Activated CD8-positive, alpha-beta T cell treated with anti-CD3 and anti-CD28 coated beads for 36 hours (primary cell): ENCODE measurements at regions not wholly inside any gene's neighbourhood (a gene's known extent, or its start where the extent isn't known, plus 50 kb on each side); places are given as distances from the start of the nearest gene placed in this dataset.

ENCODE experiments used
- ATAC-seq: fragments of 200-7000 bp; cut with Tn5 transposase; one replicate; pipeline ENCODE4 v1.10.0; 2021; ENCODE audit warnings: mild to moderate bottlenecking, moderate library complexity
- CTCF ChIA-PET: fragments of 350-600 bp; sonication (Branson Sonifier 250); formaldehyde crosslinking; loops from one replicate; lab custom pipeline; 2021; ENCODE audit warnings: antibody characterized with exemption; lab: Charles Lee
- POLR2A ChIA-PET: fragments of 350-600 bp; sonication (Branson Sonifier 250); formaldehyde crosslinking; loops from one replicate; lab custom pipeline; 2021; ENCODE audit warnings: antibody characterized with exemption; lab: Charles Lee
- DNase-seq: peaks from one replicate; pipeline ENCODE4 v3.0.0-alpha.2; 2020
- H3K27ac Mint-ChIP-seq: one replicate; pipeline ENCODE4 v1.8.0; 2021; ENCODE audit warnings: mild to moderate bottlenecking, mixed read lengths
- H3K27me3 Mint-ChIP-seq: one replicate; pipeline ENCODE4 v1.8.0; 2021; ENCODE audit warnings: mixed read lengths
- H3K36me3 Mint-ChIP-seq: one replicate; pipeline ENCODE4 v1.8.0; 2021; ENCODE audit warnings: low read depth, mixed read lengths
- H3K4me1 Mint-ChIP-seq: one replicate; pipeline ENCODE4 v1.8.0; 2021; ENCODE audit warnings: low read depth, mixed read lengths
- H3K4me3 Mint-ChIP-seq: one replicate; pipeline ENCODE4 v1.8.0; 2021; ENCODE audit warnings: mild to moderate bottlenecking, moderate library complexity, mixed read lengths
- H3K9me3 Mint-ChIP-seq: one replicate; pipeline ENCODE4 v1.8.0; 2021; ENCODE audit warnings: mixed read lengths
- intact Hi-C: fragments of 100-400 bp; cut with micrococcal nuclease; formaldehyde crosslinking; loops from one replicate; pipeline ENCODE4 v1.10.0; 2022
- TF ChIP-seq, protein P1 (sequence below): fragments of 200-600 bp; IDR thresholded peaks from one replicate; pipeline ENCODE4 v1.8.0; 2022; ENCODE audit warnings: antibody characterized with exemption, mild to moderate bottlenecking

DNA sequence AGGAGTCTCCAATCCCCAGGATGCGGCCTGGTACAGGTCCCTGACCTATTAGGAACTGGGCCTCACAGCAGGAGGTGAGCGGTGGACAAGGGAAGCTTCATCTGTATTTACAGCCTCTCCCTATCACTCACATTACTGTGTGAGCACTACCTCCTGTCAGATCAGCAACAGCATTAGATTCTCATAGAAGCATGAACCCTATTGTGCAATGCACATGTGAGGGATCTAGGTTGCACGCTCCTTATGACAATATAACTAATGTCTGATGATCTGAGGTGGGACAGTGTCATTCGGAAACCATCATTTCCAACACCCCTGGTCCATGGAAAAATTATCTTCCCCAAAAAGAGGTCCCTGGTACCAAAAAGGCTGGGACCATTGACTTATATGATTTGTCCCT lies 1000.5 kb downstream of the FLRT2 start:
- Mint-ChIP-seq H3K27ac (no peak overlapping the region), H3K9me3 (no peaks in the 10 kb centered on the region), H3K36me3 (no peaks in the 10 kb centered on the region), H3K4me3 (no peak overlapping the region), H3K27me3 (no peaks in the 10 kb centered on the region), H3K4me1 (no peaks in the 10 kb centered on the region)
- ChIA-PET POLR2A (no interaction called here), CTCF (no interaction called here)
- intact Hi-C loops, result no loop called here
- DNase-seq, result no peak
- no peak for ATAC-seq
- TF ChIP-seq, protein P1, sequence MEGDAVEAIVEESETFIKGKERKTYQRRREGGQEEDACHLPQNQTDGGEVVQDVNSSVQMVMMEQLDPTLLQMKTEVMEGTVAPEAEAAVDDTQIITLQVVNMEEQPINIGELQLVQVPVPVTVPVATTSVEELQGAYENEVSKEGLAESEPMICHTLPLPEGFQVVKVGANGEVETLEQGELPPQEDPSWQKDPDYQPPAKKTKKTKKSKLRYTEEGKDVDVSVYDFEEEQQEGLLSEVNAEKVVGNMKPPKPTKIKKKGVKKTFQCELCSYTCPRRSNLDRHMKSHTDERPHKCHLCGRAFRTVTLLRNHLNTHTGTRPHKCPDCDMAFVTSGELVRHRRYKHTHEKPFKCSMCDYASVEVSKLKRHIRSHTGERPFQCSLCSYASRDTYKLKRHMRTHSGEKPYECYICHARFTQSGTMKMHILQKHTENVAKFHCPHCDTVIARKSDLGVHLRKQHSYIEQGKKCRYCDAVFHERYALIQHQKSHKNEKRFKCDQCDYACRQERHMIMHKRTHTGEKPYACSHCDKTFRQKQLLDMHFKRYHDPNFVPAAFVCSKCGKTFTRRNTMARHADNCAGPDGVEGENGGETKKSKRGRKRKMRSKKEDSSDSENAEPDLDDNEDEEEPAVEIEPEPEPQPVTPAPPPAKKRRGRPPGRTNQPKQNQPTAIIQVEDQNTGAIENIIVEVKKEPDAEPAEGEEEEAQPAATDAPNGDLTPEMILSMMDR, result no peak

DNA sequence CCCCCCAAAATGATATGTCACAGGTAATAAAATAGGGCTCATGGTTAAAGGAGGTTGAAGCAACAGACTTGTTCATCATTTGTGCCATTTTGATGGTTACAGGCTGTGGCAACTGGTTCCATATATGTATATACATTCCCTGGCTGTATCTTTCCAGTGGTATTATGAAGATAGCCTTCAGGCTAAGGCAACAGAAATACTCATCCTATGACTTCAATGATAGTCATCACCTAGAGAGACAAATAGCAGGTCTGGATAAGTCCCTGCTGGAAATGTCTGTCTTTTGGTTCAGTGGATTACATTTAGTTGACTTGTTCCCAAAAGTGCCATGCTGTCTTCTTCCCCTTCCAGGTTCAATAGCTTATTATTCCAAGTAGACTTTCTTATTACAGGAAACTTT lies 997.4 kb downstream of the FLRT2 start:
- intact Hi-C loops, result no loop called here
- ChIA-PET POLR2A (no interaction called here), CTCF (no interaction called here)
- Mint-ChIP-seq H3K36me3 (no peaks in the 10 kb centered on the region), H3K27me3 (no peaks in the 10 kb centered on the region), H3K27ac (no peak overlapping the region), H3K9me3 (no peaks in the 10 kb centered on the region), H3K4me1 (no peaks in the 10 kb centered on the region), H3K4me3 (no peak overlapping the region)
- TF ChIP-seq, protein P1, result no peak
- no peak for ATAC-seq
- no peak for DNase-seq

DNA sequence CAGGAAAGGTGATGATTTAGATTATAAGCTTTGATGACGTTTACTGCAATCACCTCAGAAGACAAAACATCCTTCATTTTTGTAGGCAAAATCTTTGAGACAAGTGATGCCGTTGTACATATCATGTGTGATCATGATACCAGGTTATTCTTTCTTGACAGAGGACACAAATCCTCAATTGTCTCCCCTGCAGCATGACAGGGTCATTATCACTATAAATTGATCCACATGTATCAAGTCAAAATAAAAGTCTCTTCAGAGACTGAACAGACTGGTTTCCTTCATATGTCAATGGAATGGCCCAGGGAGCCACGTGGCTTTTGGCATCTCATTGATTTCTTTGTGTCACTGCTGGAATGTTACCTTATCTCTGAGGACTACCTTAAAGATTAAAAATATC lies 995.7 kb downstream of the FLRT2 start:
- DNase-seq (no peak), ATAC-seq (no peak)
- ChIA-PET CTCF (no interaction called here), POLR2A (no interaction called here)
- intact Hi-C loops, result no loop called here
- TF ChIP-seq, protein P1, result no peak
- no peaks in the 10 kb centered on the region for H3K9me3 Mint-ChIP-seq
- H3K4me1 Mint-ChIP-seq, result no peaks in the 10 kb centered on the region
- H3K4me3 Mint-ChIP-seq, result no peak overlapping the region
- H3K27me3 Mint-ChIP-seq, result no peaks in the 10 kb centered on the region
- H3K27ac Mint-ChIP-seq, result no peak overlapping the region
- no peaks in the 10 kb centered on the region for H3K36me3 Mint-ChIP-seq

DNA sequence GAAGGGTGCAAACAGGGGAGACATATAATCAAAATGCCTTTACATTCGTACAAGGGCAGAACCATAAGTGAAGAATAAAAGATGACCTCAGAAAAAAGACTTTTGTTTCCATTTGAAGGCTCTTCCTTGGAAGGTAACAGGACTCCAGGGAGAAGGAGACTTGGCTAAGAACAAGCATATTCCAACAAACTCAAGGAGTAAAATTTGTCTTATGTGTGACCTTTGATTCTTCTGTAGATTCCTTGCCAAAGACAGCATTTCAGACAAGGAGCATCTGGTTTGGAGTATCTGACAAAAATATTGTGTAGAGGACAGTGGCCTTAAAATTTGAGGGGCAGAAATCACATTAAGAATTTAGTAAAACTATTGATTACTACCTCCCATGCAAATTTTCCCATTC lies 991.9 kb downstream of the FLRT2 start:
- no peak overlapping the region for H3K4me3 Mint-ChIP-seq
- H3K4me1 Mint-ChIP-seq, result no peaks in the 10 kb centered on the region
- no peaks in the 10 kb centered on the region for H3K36me3 Mint-ChIP-seq
- TF ChIP-seq, protein P1, result no peak
- ChIA-PET CTCF (no interaction called here), POLR2A (no interaction called here)
- ATAC-seq (no peak), DNase-seq (no peak)
- no peaks in the 10 kb centered on the region for H3K27me3 Mint-ChIP-seq
- H3K9me3 Mint-ChIP-seq, result no peaks in the 10 kb centered on the region
- H3K27ac Mint-ChIP-seq, result no peak overlapping the region
- intact Hi-C loops, result no loop called here

DNA sequence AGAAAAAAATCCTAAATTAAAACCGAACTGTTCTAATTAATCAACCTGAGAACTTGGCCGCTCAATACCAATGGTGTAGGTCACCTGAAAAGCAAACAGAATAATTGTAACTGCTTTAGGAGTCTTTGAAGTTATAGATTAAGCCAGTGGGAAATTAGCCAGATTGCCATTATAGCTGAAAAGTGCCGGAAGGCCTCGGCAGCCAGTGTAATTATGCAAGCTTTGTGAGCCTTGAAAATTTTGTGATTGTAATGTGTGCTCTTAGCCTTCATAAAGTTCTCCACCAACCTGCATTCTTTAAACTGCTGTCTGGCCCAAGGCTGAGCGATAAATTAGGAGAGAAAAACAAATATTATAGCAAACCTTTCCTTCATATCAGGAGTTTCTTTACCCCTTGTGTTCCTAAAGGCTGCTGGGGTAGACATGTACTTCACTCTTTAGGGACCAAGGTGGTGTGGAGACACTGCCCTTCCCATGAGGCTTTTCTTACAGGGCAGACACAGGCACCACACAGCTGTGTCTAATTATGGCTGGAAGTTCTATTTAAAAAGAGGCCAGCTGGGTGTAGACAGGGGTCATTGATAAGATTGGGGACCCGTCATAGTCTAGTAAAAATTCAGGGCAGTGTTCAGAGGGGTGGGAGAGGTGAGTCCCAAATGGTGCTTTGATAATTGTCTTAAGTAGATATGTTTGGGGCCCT lies 991.2 kb downstream of the FLRT2 start:
- no peak overlapping the region for H3K4me3 Mint-ChIP-seq
- no peaks in the 10 kb centered on the region for H3K9me3 Mint-ChIP-seq
- TF ChIP-seq, protein P1, result no peak
- no peaks in the 10 kb centered on the region for H3K27me3 Mint-ChIP-seq
- no peaks in the 10 kb centered on the region for H3K36me3 Mint-ChIP-seq
- no peak overlapping the region for H3K27ac Mint-ChIP-seq
- DNase-seq (no peak), ATAC-seq (no peak)
- intact Hi-C loops, result no loop called here
- ChIA-PET CTCF (no interaction called here), POLR2A (no interaction called here)
- H3K4me1 Mint-ChIP-seq, result no peaks in the 10 kb centered on the region
